ENCODE measurements at regions not wholly inside any gene's neighbourhood (a gene's known extent, or its start where the extent isn't known, plus 50 kb on each side); places are given as distances from the start of the nearest gene placed in this dataset.
"Not testable (repeated sequence)": the region's sequence is repeated elsewhere in the genome, so short reads cannot be mapped to it uniquely, and the experiment has no call there.

GRCh38 chr6:118367314-118367713, 180.8 kb upstream of the PLN start:
- in situ Hi-C loops (cut with HindIII; ENCODE audit: low pct_unique_long_range_greater_than_20kb, low sequenced_read_pairs), result no loop called here

DNA sequence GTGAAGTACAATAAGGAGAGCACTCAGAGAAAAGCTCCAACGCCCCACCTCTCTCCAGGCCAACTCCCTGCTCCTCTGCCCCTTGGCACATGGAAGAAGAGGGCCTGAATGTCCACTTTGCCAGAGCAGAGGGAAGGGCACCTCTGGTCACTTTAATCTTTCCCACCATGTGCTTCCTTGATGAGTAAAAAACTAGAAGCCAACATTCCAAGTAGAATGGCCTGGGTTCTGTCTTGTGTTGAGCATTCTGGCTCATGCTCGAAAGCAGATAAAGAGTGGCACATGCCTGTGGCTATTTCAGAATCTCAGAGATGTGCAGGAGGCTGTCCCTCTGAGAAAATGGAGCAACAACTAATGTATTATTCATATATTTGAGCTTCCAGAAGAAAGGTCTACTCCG, 177.4 kb upstream of the PLN start:
- no peak for DNase-seq (ENCODE audit: low read depth)
- in situ Hi-C loops (cut with HindIII; ENCODE audit: low pct_unique_long_range_greater_than_20kb, low sequenced_read_pairs), result no loop called here

More at GRCh38 chr6:118367314-118367713, 180.8 kb upstream of the PLN start:
- no peak for DNase-seq (ENCODE audit: low read depth)

- in situ Hi-C loops (cut with HindIII; ENCODE audit: low pct_unique_long_range_greater_than_20kb, low sequenced_read_pairs), result no loop called here
- DNase-seq (ENCODE audit: low read depth), result no peak
Measured at GRCh38 chr6:118371955-118372354, 176.1 kb upstream of the PLN start.

GRCh38 chr6:118372413-118372812, 175.7 kb upstream of the PLN start:
- DNase-seq (ENCODE audit: low read depth), result no peak
- in situ Hi-C loops (cut with HindIII; ENCODE audit: low pct_unique_long_range_greater_than_20kb, low sequenced_read_pairs), result no loop called here

DNA sequence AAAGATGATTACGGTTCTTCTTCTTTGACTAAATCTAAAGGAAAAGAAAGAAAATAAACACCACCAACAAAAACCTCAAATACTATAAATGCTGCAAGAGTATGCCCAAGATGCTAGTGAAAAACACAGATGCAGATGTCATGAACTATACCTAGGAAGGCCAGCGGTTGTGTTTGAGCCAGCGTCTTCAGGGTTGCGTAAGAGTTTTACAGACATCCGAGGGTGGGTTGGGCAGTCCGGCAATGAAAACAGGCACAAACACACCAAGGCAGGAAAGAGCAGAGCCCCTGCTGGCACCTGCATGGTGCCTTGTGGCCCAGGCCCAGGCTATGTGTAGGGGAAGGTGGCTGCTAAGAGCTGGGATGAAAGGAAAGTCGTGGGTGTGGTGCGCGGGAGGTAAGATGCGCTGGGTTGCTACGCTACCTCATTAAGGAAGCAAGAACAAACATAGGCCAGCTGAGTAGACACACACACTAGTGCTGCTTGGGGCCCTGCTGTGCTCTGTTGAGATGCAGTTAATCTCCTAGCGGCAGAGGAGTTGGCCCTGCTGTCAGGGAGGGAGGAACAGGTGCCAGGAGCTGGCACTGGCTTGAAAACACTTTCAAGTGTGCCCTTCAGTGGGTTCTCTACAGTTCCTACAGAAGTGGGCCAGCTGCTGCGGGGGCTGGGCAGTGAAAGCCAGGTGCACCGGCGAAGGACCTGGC, 170.2 kb upstream of the PLN start:
- in situ Hi-C loops (cut with HindIII; ENCODE audit: low pct_unique_long_range_greater_than_20kb, low sequenced_read_pairs), result no loop called here
- DNase-seq (ENCODE audit: low read depth), result no peak

- in situ Hi-C loops (cut with HindIII; ENCODE audit: low pct_unique_long_range_greater_than_20kb, low sequenced_read_pairs); DNase-seq (ENCODE audit: low read depth): not testable (repeated sequence)
Measured at GRCh38 chr6:118380620-118381019, 167.5 kb upstream of the PLN start.

GRCh38 chr6:118382126-118382525, 166.0 kb upstream of the PLN start:
- no peak for DNase-seq (ENCODE audit: low read depth)
- in situ Hi-C loops (cut with HindIII; ENCODE audit: low pct_unique_long_range_greater_than_20kb, low sequenced_read_pairs), result no loop called here

DNA sequence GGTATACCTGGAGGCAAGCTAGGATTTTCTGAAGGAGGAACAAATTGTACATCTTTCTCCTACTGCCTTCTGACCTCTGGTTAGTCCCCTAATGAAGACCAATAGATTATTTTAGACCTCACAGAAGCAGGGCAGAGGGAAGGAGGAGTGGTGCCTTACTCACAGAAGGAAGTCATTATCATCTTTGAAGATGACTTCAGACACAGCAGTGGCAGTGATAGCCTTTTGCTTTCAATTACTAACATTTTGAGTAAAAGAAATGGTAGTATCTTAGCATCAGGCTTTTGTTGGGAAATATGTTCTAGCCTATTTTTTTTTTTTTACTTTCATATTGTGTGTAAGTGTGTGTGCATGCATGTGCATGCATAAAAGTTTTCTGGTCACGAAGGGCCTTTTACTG, 164.2 kb upstream of the PLN start:
- in situ Hi-C loops (cut with HindIII; ENCODE audit: low pct_unique_long_range_greater_than_20kb, low sequenced_read_pairs), result no loop called here

DNA sequence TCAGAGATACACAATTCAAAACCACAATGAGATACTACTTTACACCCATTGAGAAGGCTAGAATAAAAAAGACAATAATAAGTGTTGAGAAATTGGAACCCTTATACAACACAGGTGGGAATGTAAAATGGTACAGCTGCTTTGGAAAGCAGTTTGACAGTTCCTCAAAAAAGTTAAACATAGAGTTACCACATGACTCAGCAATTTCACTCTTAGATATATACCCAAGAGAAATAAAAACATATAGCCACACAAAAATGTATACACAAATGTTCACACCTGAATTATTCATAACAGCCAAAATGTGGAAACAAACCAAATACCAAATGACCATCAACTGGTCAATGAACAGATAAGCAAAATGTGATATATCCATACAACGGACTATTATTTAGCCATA, 161.1 kb upstream of the PLN start:
- DNase-seq (ENCODE audit: low read depth), result no peak
- in situ Hi-C loops (cut with HindIII; ENCODE audit: low pct_unique_long_range_greater_than_20kb, low sequenced_read_pairs), result no loop called here

More for the DNA sequence above, 164.2 kb upstream of the PLN start:
- no peak for DNase-seq (ENCODE audit: low read depth)

- DNase-seq (ENCODE audit: low read depth), result peak; percentile 77
- in situ Hi-C loops (cut with HindIII; ENCODE audit: low pct_unique_long_range_greater_than_20kb, low sequenced_read_pairs), result no loop called here
Measured at GRCh38 chr6:118387921-118388701, 160.0 kb upstream of the PLN start.

- no peak for DNase-seq (ENCODE audit: low read depth)
- in situ Hi-C loops (cut with HindIII; ENCODE audit: low pct_unique_long_range_greater_than_20kb, low sequenced_read_pairs), result no loop called here
Measured at GRCh38 chr6:118391086-118391485, 157.0 kb upstream of the PLN start.

DNA sequence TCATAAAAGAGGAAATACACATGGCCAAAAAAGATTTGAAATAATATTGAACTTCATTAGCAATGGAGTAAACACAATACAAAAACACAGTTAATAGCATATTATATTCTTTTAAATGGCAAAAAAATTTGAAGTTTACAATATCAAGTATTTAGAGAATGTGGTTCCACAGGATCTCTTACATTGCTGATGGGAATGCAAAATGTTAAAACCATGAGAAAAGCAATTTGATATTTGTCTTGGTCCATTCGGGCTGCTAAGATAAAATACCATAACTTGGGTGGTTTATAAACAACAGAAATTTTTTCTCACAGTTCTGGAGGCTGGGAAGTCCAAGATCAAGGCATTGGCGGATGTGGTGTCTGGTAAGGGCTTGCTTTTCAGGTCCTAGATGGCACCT, 154.0 kb upstream of the PLN start:
- in situ Hi-C loops (cut with HindIII; ENCODE audit: low pct_unique_long_range_greater_than_20kb, low sequenced_read_pairs), result no loop called here
- no peak for DNase-seq (ENCODE audit: low read depth)

- in situ Hi-C loops (cut with HindIII; ENCODE audit: low pct_unique_long_range_greater_than_20kb, low sequenced_read_pairs), result no loop called here
- DNase-seq (ENCODE audit: low read depth), result no peak
Measured at GRCh38 chr6:118396969-118397368, 151.1 kb upstream of the PLN start.

- DNase-seq (ENCODE audit: low read depth), result no peak
Measured at GRCh38 chr6:118397671-118398465, 150.2 kb upstream of the PLN start.

DNA sequence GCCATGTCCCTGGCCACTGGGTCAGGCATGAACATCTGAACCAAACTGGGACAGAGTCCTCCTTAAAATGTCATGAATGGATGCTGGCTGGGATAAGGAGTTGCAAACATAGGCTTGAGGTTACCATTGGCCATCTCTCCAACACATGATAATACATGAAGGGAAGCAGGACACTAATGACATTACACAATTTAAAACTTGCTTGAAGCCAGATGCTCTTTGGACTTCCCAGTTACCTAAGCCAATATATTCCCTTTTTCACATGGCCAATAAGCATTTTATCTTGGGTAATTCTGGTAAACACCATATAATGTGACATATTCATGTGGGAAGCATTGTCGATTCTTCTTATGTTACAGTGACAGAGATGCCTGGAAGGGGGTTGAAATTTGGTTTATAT, 148.0 kb upstream of the PLN start:
- in situ Hi-C loops (cut with HindIII; ENCODE audit: low pct_unique_long_range_greater_than_20kb, low sequenced_read_pairs), result no loop called here
- no peak for DNase-seq (ENCODE audit: low read depth)

More at GRCh38 chr6:118397671-118398465, 150.2 kb upstream of the PLN start:
- in situ Hi-C loops (cut with HindIII; ENCODE audit: low pct_unique_long_range_greater_than_20kb, low sequenced_read_pairs), result no loop called here

GRCh38 chr6:118400582-118400981, 147.5 kb upstream of the PLN start:
- no peak for DNase-seq (ENCODE audit: low read depth)
- in situ Hi-C loops (cut with HindIII; ENCODE audit: low pct_unique_long_range_greater_than_20kb, low sequenced_read_pairs), result no loop called here

- in situ Hi-C loops (cut with HindIII; ENCODE audit: low pct_unique_long_range_greater_than_20kb, low sequenced_read_pairs), result no loop called here
- no peak for DNase-seq (ENCODE audit: low read depth)
Measured at GRCh38 chr6:118401325-118401975, 146.6 kb upstream of the PLN start.

DNA sequence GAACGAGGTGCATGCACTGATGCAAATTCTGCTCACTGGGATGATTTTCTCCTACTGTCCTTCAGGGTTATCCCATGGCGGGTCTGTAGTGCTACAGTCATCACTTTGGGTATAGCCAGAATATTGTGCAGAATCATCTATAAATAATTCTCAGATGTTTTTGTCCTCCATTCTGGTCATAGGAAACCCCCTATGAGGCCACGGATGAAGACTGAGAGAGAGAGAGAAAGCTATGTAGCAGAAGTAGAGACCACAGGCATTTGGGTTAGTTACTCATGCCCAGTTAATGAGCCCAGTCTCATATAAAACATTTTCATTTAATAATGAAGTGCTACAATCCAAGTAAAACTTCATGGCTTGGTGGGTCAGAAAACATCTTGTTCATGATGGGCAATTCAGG, 145.1 kb upstream of the PLN start:
- in situ Hi-C loops (cut with HindIII; ENCODE audit: low pct_unique_long_range_greater_than_20kb, low sequenced_read_pairs), result no loop called here
- no peak for DNase-seq (ENCODE audit: low read depth)

- no peak for DNase-seq (ENCODE audit: low read depth)
- in situ Hi-C loops (cut with HindIII; ENCODE audit: low pct_unique_long_range_greater_than_20kb, low sequenced_read_pairs), result no loop called here
Measured at GRCh38 chr6:118408863-118409262, 139.2 kb upstream of the PLN start.

All from Caki2 (cell line).